Glomerular visceral epithelial cell (primary cell): ENCODE measurements at regions not wholly inside any gene's neighbourhood (a gene's known extent, or its start where the extent isn't known, plus 50 kb on each side); places are given as distances from the start of the nearest gene placed in this dataset.
"Not testable (repeated sequence)": the region's sequence is repeated elsewhere in the genome, so short reads cannot be mapped to it uniquely, and the experiment has no call there.

ENCODE experiments used
- DNase-seq: peaks from one replicate; pipeline ENCODE4 v3.0.0-alpha.2; 2016; ENCODE audit errors: extremely low spot score

DNA sequence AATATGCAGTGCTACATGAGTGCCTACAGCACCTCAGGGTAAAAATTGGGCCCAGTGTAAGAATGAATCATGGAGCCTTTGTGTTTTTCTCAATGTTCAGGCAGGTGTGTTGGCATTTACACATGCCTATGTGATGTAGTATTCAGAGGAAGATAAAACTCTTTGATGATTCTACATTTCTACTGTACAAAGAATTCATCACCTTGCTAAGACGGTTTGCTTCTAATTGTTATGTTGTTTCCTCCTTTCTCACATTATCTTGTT is 867.3 kb downstream of the TTLL7 start:
- no peak for DNase-seq

DNA sequence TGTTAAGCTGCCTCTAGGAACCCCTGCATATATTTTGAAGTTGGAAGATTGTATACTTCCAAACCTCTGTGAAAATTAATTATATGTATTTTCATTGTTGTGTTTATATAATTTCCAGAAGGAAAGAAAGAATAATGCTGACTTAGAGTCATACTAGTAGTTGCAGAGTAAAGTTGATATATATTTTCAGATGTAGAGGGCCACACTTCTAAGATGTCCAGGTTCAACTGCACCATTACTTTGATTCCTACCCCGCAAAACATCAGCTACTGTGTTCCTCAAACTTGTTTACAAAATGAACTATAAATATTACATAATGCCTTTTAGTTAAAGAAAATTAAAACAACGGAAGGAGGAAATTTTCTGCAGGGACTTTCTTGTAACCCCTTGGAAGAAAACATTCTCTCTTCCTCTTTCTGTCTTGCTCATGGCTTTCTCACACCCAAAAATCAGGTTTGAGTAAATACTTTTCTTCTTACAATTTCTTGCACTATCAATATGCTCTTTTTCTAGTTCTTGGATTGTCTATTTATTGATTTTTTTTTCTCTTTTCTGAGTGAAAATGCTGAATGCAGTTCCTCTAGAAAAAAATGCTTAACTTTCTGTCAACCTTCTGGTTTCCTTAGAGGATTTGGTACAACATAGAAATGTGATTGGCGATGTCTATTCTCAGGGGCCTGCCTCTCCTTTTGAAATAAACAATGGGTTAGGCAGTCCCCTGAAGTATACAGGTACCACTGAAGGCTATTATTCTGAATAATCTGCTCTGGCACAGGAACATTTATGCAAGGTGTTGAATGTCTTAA is 867.8 kb downstream of the TTLL7 start:
- no peak for DNase-seq

- no peak for DNase-seq
Observed at GRCh38 chr1:83129107-83129506, 869.8 kb downstream of the TTLL7 start.

GRCh38 chr1:83125456-83125855 is 873.5 kb downstream of the TTLL7 start:
- no peak for DNase-seq

DNA sequence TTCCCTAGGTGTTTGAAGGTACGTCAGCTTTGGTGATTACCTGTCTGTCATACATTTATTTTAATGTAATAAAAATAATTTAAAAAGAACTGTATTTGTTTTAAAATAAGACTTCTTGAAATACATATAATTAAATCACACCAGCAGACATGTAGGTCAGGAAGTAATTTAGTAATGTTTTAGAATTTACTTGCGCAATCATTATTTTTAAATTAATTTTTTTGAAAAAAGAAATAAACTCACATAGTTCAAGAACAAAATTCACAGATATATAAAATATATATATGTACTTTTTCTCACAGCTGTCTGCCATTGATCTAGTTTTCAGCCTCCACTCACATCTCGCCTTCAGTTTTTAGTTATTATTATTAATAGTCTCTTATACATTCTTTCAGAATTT is 875.9 kb downstream of the TTLL7 start:
- DNase-seq, result no peak

GRCh38 chr1:83118472-83118871 is 880.5 kb downstream of the TTLL7 start:
- DNase-seq, result no peak

- not testable (repeated sequence) for DNase-seq
Observed at GRCh38 chr1:83117030-83117429, 881.9 kb downstream of the TTLL7 start.

- no peak for DNase-seq
Observed at GRCh38 chr1:83115785-83116184, 883.1 kb downstream of the TTLL7 start.

DNA sequence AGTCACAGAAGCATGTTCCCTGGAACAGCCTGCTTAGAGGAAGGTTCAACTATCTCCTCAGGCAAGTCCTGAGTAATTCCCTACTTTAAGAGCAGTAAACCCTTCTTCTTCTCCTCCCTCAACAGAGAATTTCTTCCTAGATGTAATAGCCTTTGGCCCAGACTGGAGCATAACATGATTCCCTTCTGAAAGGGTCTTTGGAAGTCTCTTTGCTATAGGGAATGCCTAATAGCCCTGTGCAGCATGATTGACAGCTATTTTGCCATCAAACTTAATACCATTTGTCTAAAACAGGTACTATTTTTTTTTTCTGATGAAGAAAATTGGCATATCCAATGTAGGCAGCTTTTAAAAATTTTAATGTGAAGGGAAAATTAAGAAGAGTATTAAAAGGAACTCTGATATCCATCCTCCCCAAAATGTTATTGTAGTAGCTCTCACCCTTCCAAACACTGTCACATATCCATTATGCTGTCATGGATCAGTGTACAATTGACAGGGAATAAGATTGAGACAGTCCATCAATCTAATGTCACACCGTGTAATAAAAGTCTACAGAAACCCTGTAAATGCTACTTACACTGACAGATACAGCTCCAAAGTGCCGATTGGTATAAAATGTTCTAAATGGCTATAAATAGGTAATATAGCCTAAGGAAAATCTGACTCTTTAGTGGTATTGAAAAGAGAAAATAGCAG is 884.6 kb downstream of the TTLL7 start:
- DNase-seq, result no peak

DNA sequence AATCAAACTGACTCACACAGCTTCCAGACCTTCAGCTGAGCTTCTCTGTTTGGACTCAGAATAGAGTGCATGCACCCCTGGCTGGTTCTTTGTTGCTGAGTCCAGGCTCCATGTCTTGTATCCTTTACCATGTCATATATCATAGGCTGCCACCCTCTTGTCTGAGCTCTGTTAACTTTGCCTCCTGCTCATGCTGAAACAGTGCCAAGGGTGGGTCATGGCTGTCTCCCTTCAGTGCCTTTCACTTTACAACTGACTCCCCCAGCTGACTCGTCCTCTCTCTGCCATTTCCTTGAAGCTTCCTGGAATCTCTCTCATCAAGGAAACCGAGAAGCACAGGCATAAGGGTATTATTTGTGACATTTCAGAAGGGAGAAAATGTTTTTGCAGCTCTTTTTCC is 885.3 kb downstream of the TTLL7 start:
- peak; percentile 22 for DNase-seq

GRCh38 chr1:83112248-83112885 is 886.6 kb downstream of the TTLL7 start:
- DNase-seq, result no peak

DNA sequence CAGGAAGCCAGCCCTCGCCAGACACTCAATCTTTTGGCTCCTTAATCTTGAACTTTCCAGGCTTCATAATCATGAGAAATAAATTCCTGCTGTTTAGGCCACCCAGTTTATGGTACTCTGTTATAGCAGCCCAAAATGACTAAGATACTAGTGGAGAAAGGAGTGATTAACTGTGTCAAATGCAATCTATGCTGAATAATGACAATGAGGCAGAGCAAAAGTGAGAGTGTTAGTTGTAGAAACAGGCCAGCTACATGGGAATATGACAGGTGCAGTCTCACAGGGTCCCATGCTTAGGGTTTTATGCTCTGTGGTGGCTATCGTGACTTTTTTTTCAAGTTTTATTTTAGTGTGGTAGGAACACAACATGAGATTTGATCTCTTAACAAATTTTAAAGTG is 888.8 kb downstream of the TTLL7 start:
- no peak for DNase-seq

GRCh38 chr1:83109692-83110091 is 889.2 kb downstream of the TTLL7 start:
- DNase-seq, result no peak

DNA sequence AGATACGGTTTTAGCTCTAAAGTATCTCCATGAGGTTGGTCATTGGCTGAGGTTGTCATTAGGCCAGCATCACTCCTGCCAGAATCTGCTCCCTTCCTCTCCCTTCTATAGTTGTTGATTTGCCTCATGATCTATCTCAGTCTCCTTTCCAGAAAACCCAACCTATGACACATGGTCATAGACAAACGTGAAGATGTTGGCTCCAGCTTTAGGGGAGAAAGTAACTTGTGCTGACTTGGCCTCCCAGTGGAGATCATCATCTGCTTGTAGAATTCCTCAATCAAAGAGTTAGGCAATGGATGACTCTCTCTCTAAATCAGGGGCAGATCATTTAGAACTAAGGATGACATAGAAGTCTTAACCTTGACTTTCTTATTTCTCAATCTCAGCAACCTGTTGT is 894.4 kb downstream of the TTLL7 start:
- no peak for DNase-seq

DNA sequence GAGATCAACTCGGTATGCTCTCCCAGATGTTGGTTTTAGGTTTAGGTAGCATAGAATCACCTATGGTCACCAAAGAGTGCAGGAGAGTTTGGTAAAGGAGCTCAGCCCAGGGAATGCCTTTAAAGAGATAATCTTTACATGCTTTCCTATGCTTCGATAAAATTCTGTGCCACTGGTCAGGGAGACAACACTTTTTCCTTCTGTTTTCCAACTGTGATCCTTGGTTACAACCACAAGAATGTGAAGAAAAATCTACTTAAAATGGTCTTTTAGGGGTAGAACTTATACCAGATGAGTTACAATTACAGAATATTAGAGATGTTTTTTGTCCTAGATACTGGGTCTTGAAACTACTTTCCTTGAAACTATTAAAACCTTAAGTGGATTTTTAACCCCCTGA is 895.6 kb downstream of the TTLL7 start:
- no peak for DNase-seq

DNA sequence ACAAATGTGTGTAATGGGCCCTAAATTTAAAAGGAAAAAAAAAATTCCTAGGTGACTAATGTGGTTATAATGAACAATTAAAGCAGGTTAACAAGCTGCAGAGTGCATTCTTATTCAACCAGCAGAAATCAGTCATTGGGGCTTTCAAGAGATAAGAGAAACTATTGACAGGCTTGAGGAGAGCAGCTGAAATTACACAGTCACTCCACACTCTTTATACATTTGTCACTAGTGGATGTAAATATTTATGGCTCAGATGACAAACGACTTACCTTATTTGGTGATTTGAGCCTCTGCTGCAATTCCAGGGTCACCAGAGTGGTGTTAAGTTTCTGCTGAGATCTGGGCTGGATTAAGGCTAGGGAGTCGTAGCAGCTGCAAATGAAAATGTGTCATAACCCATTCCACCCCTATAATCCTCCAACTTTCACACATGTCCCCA is 896.3 kb downstream of the TTLL7 start:
- DNase-seq, result no peak

DNA sequence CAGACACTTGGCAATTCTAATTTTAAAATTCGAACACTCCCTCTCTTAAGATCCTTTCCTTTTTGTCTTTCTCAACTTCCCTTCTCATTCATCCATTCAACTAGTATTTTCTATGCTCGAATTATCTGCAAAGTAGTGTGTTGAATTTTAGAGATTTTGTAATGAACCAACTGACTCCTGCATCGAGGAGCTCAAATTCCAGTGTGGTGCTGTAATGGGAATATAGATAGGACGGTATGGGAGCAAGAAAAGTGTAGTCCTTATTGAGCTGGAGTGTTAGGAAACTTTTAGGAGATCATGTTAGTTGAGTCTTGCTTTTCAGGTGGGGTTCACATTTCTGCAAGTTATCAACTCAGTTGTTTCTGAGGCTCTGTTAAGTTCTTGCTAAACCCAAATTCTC is 897.5 kb downstream of the TTLL7 start:
- no peak for DNase-seq

DNA sequence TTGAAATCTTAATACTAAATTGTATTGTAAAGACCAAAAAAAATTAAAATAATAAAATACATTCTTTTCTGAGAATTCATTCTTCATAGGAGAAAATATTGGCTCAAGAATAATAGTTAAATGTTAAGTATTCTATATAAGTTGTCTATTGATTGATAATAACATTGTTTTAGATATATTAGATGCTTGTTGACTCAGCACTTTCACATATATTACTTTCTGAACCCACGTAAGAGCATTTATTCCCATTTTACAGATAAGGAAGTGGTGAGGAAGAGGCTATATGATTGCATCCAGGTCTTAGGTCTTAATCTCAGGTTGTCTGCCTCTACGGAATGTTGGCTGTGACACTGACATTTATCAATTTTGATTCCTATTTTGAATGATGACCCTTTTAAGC is 898.8 kb downstream of the TTLL7 start:
- no peak for DNase-seq

GRCh38 chr1:83098791-83099190 is 900.1 kb downstream of the TTLL7 start:
- DNase-seq, result no peak

DNA sequence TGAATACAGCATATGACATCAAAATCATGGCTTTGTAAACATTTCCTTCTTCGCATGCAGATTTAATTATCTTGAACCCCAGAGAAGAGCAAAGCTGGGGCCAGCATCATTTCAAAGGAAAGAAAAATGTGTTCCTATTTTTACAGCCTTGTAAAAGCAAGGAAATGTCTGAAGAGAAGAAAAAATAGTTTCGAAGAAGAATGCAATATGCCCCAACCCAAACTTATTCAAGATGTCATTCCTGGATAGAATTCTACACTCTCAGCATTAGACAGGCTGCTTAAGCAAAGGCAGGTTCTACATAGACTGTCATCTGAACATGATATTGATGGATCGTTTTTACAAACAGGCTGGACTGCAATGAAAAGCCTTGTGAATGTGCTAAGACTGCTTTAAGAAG is 900.8 kb downstream of the TTLL7 start:
- no peak for DNase-seq

DNA sequence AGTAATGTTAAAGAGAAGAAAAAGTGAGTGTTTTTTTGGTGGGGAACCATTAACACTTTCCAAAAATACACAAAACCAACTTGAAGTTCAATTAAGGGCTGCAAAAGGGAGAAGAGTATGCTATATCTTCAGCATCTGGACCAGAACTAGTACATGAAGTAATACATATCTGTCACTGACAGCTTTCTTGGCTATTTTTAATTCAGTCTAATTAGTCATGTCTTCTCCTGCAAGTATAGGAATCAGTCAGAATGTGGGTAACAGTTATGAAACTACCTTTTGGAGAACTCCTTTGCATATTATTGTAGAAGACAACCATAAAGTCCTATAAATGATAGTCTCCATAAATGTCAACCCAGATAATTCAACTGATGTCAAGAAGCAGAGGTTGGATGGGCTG is 901.2 kb downstream of the TTLL7 start:
- DNase-seq, result no peak

GRCh38 chr1:83095570-83095969 is 903.4 kb downstream of the TTLL7 start:
- no peak for DNase-seq

GRCh38 chr1:83090195-83090594 is 908.7 kb downstream of the TTLL7 start:
- no peak for DNase-seq
